IMR-90 (cell line): ENCODE measurements at regions not wholly inside any gene's neighbourhood (a gene's known extent, or its start where the extent isn't known, plus 50 kb on each side); places are given as distances from the start of the nearest gene placed in this dataset.

ENCODE experiments used
- ATAC-seq: fragments of 200-7000 bp; cut with Tn5 transposase; 2 replicates; pipeline ENCODE4 v1.9.1; 2020; ENCODE audit warnings: low read depth, mild to moderate bottlenecking, moderate library complexity
- BruUV-seq: library from RNA; stranded (reverse); fragments of 400-500 nt; replicated peaks from 2 replicates; lab custom pipeline; 2021; lab: Mats Ljungman, UMichigan
- CTCF ChIA-PET: fragments of 300-600 bp; formaldehyde crosslinking; extraction: SDS; loops from one replicate; lab custom pipeline; 2021; ENCODE audit warnings: antibody characterized with exemption; lab: Yijun Ruan, JAX
- POLR2A ChIA-PET: fragments of 300-600 bp; sonication (Branson Sonifier 250); formaldehyde crosslinking; loops from one replicate; lab custom pipeline; 2022; ENCODE audit warnings: antibody characterized with exemption; ENCODE audit not compliant: unreplicated experiment; lab: Charles Lee
- DNase-seq: peaks from one replicate; pipeline ENCODE4 v3.0.0; 2013
- H2AFZ ChIP-seq: replicated peaks from 2 replicates; pipeline ENCODE3; 2013; ENCODE audit warnings: low read length, mild to moderate bottlenecking; ENCODE audit not compliant: poor library complexity
- H2AK5ac ChIP-seq: 2 replicates; pipeline ENCODE4 v1.6.1; 2013; ENCODE audit warnings: low read depth, low read length, inconsistent platforms
- H2AK9ac ChIP-seq: replicated peaks from 2 replicates; pipeline ENCODE3; 2013; ENCODE audit warnings: mild to moderate bottlenecking, low read depth, low read length, moderate library complexity; ENCODE audit not compliant: poor library complexity
- H2BK120ac ChIP-seq: 2 replicates; pipeline ENCODE4 v1.6.1; 2013; ENCODE audit warnings: low read depth, low read length, inconsistent platforms
- H2BK15ac ChIP-seq: 3 replicates; pipeline ENCODE4 v1.6.1; 2013; ENCODE audit warnings: low read depth, low read length, inconsistent platforms
- H2BK20ac ChIP-seq: 2 replicates; pipeline ENCODE4 v1.6.1; 2013; ENCODE audit warnings: low read depth, mild to moderate bottlenecking, inconsistent platforms, low read length, moderate library complexity
- H2BK5ac ChIP-seq: 2 replicates; pipeline ENCODE4 v1.6.1; 2013; ENCODE audit warnings: mild to moderate bottlenecking, low read depth, low read length, inconsistent platforms; ENCODE audit not compliant: poor library complexity, severe bottlenecking
- H3K14ac ChIP-seq: replicated peaks from 2 replicates; pipeline ENCODE4 v1.6.1; 2013; ENCODE audit warnings: low read depth, low read length, inconsistent platforms
- H3K18ac ChIP-seq: 2 replicates; pipeline ENCODE4 v1.6.1; 2013; ENCODE audit warnings: low read depth, low read length, control low read depth
- H3K23ac ChIP-seq: 2 replicates; pipeline ENCODE4 v1.6.1; 2013; ENCODE audit warnings: low read depth, low read length, inconsistent platforms
- H3K27ac ChIP-seq: 2 replicates; pipeline ENCODE4 v1.5.1; 2013; ENCODE audit warnings: mild to moderate bottlenecking, control low read depth, low read length; ENCODE audit not compliant: insufficient read depth
- H3K27me3 ChIP-seq: 2 replicates; pipeline ENCODE4 v1.6.1; 2013; ENCODE audit warnings: low read length; ENCODE audit not compliant: control insufficient read depth, insufficient read depth
- H3K36me3 ChIP-seq: 2 replicates; pipeline ENCODE4 v1.6.1; 2013; ENCODE audit warnings: low read length, mixed read lengths; ENCODE audit not compliant: control insufficient read depth, insufficient read depth
- H3K4ac ChIP-seq: 2 replicates; pipeline ENCODE4 v1.6.1; 2013; ENCODE audit warnings: low read depth, low read length, inconsistent platforms
- H3K4me1 ChIP-seq: 2 replicates; pipeline ENCODE4 v1.6.1; 2013; ENCODE audit warnings: low read length, mixed read lengths; ENCODE audit not compliant: control insufficient read depth, insufficient read depth
- H3K4me2 ChIP-seq: 2 replicates; pipeline ENCODE4 v1.6.1; 2013; ENCODE audit warnings: low read depth, mild to moderate bottlenecking, control low read depth, low read length, moderate library complexity
- H3K4me3 ChIP-seq: 2 replicates; pipeline ENCODE4 v1.5.1; 2013; ENCODE audit warnings: low read depth, mild to moderate bottlenecking, control low read depth, low read length, moderate library complexity; ENCODE audit not compliant: insufficient read depth
- H3K56ac ChIP-seq: 2 replicates; pipeline ENCODE4 v1.6.1; 2013; ENCODE audit warnings: low read length, inconsistent platforms; ENCODE audit not compliant: insufficient read depth; ENCODE audit errors: extremely low read depth
- H3K79me1 ChIP-seq, 2 experiments: 2 replicates each; pipeline ENCODE4 v1.6.1; 2013; ENCODE audit warnings: low read length in 2 of 2, inconsistent platforms in 1 of 2, low read depth in 1 of 2
- H3K9ac ChIP-seq: 2 replicates; pipeline ENCODE4 v1.6.1; 2013; ENCODE audit warnings: low read depth, low read length, control low read depth
- H3K9me1 ChIP-seq: 2 replicates; pipeline ENCODE4 v1.6.1; 2013; ENCODE audit warnings: low read length, inconsistent platforms; ENCODE audit not compliant: insufficient read depth
- H3K9me3 ChIP-seq: 2 replicates; pipeline ENCODE4 v1.6.1; 2013; ENCODE audit warnings: low read length; ENCODE audit not compliant: control insufficient read depth, insufficient read depth
- H4K20me1 ChIP-seq: 2 replicates; pipeline ENCODE4 v1.6.1; 2013; ENCODE audit warnings: low read length, inconsistent platforms; ENCODE audit not compliant: insufficient read depth
- H4K5ac ChIP-seq: 2 replicates; pipeline ENCODE4 v1.6.1; 2013; ENCODE audit warnings: mild to moderate bottlenecking, low read depth, low read length, control low read depth
- H4K8ac ChIP-seq, 2 experiments: 2 replicates each; pipeline ENCODE4 v1.6.1; 2013; ENCODE audit warnings: low read depth in 2 of 2, low read length in 2 of 2, control low read depth in 1 of 2, inconsistent platforms in 1 of 2
- H4K91ac ChIP-seq: 2 replicates; pipeline ENCODE4 v1.6.1; 2013; ENCODE audit warnings: low read depth, low read length, inconsistent platforms; ENCODE audit not compliant: insufficient read depth
- BHLHE40 ChIP-seq: fragments of 150-350 bp; IDR thresholded peaks from 2 replicates; pipeline ENCODE4 v1.6.1; 2016; ENCODE audit warnings: mild to moderate bottlenecking, low read depth, low read length
- CEBPB ChIP-seq: IDR thresholded peaks from 2 replicates; pipeline ENCODE4 v1.6.1; 2012; ENCODE audit warnings: low read depth, low read length, improper control_type of control experiment
- CHD1 ChIP-seq: IDR thresholded peaks from 2 replicates; pipeline ENCODE4 v1.6.1; 2012; ENCODE audit warnings: low read depth, low read length, improper control_type of control experiment
- CTCF ChIP-seq: conservative IDR thresholded peaks from 2 replicates; pipeline ENCODE4 v1.5.1; 2012; ENCODE audit warnings: mild to moderate bottlenecking, low read depth, low read length, improper control_type of control experiment
- ELK1 ChIP-seq: fragments of 150-350 bp; IDR thresholded peaks from 2 replicates; pipeline ENCODE4 v1.6.1; 2016; ENCODE audit warnings: low read depth, mild to moderate bottlenecking, low read length, moderate library complexity, borderline replicate concordance
- FOS ChIP-seq: fragments of 150-350 bp; IDR thresholded peaks from 2 replicates; pipeline ENCODE4 v1.6.1; 2016; ENCODE audit warnings: low read depth, low read length
- MAFK ChIP-seq: IDR thresholded peaks from 2 replicates; pipeline ENCODE4 v1.6.1; 2012; ENCODE audit warnings: low read depth, low read length, improper control_type of control experiment
- MAZ ChIP-seq: IDR thresholded peaks from 2 replicates; pipeline ENCODE4 v1.6.1; 2012; ENCODE audit warnings: low read depth, mild to moderate bottlenecking, low read length, improper control_type of control experiment, moderate library complexity, borderline replicate concordance
- MXI1 ChIP-seq: IDR thresholded peaks from 2 replicates; pipeline ENCODE4 v1.6.1; 2012; ENCODE audit warnings: low read depth, mild to moderate bottlenecking, low read length, moderate library complexity, borderline replicate concordance
- NFE2L2 ChIP-seq: fragments of 150-350 bp; IDR thresholded peaks from 2 replicates; pipeline ENCODE4 v1.6.1; 2016; ENCODE audit warnings: low read depth, mild to moderate bottlenecking, low read length
- POLR2A ChIP-seq: IDR thresholded peaks from 2 replicates; pipeline ENCODE4 v1.6.1; 2012; ENCODE audit warnings: mild to moderate bottlenecking, low read depth, low read length
- RAD21 ChIP-seq: IDR thresholded peaks from 2 replicates; pipeline ENCODE4 v1.6.1; 2012; ENCODE audit warnings: low read length, improper control_type of control experiment
- RCOR1 ChIP-seq: IDR thresholded peaks from 2 replicates; pipeline ENCODE4 v1.6.1; 2012; ENCODE audit warnings: mild to moderate bottlenecking, low read length, improper control_type of control experiment; ENCODE audit not compliant: insufficient replicate concordance
- RFX5 ChIP-seq: IDR thresholded peaks from 2 replicates; pipeline ENCODE4 v1.8.0; 2012; ENCODE audit warnings: low read depth, mild to moderate bottlenecking, low read length, moderate library complexity
- SMC3 ChIP-seq: fragments of 150-350 bp; IDR thresholded peaks from 2 replicates; pipeline ENCODE4 v1.6.1; 2016; ENCODE audit warnings: low read depth, mild to moderate bottlenecking, antibody characterized with exemption, low read length, moderate library complexity
- USF2 ChIP-seq: fragments of 150-350 bp; IDR thresholded peaks from 2 replicates; pipeline ENCODE4 v1.6.1; 2017; ENCODE audit warnings: mild to moderate bottlenecking, antibody characterized with exemption, low read length, low read depth
- WGBS, 2 experiments: methylation state at CpG; one replicate each; pipeline versions ENCODE4 v1.1.5 to v1.1.7; 2013; ENCODE audit warnings: missing lambda C conversion rate in 2 of 2; ENCODE audit not compliant: insufficient read length in 1 of 2; ENCODE audit errors: extremely low coverage in 2 of 2; 5-methylcytosine and 5-hydroxymethylcytosine counted together
- dilution Hi-C: fragments of 300-500 bp; cut with HindIII; formaldehyde crosslinking; loops from one replicate; pipeline ENCODE4 v1.14.3; 2018; ENCODE audit warnings: low sequenced_read_pairs; ENCODE audit not compliant: unreplicated experiment
- in situ Hi-C: fragments of 300-500 bp; cut with MboI; formaldehyde crosslinking; loops from 3 replicates; pipeline ENCODE4 v1.14.3; 2019; ENCODE audit warnings: low sequenced_read_pairs, inconsistent platforms, mixed read lengths
- intact Hi-C: fragments of 100-400 bp; cut with micrococcal nuclease; formaldehyde crosslinking; loops from 2 replicates; pipeline ENCODE4 v1.10.0; 2022

- no peak overlapping the region for H2AK5ac ChIP-seq
- no peak overlapping the region for H2AFZ ChIP-seq
- H2BK15ac ChIP-seq: no peak overlapping the region
- no peaks in the 10 kb centered on the region for H4K20me1 ChIP-seq
- H3K56ac ChIP-seq: no peak overlapping the region
- no peak overlapping the region for H3K18ac ChIP-seq
- no peak overlapping the region for H3K4ac ChIP-seq
- no TSS peak for BruUV-seq
- no peak overlapping the region for H2BK5ac ChIP-seq
- no peak overlapping the region for H2BK20ac ChIP-seq
- no peak overlapping the region for H3K9ac ChIP-seq
- intact Hi-C loops: no loop called here
- H4K5ac ChIP-seq: no peak overlapping the region
- H3K27ac ChIP-seq: no peak overlapping the region
- DNase-seq: no peak
- in situ Hi-C loops: no loop called here
- no peak overlapping the region for H3K4me2 ChIP-seq
- no peak overlapping the region for H3K23ac ChIP-seq
- dilution Hi-C loops: no loop called here
- H3K36me3 ChIP-seq: no peaks in the 10 kb centered on the region
- H3K4me1 ChIP-seq: peaks cover 5% of the 10 kb centered on the region
- no CpG with 5 or more reads among the region's 3 CpGs for WGBS, 2 experiments
- H3K79me1 ChIP-seq: no peaks in the 10 kb centered on the region
- no peak overlapping the region for H3K14ac ChIP-seq
- no peak overlapping the region for H2BK120ac ChIP-seq
- no peak overlapping the region for H4K91ac ChIP-seq
- no peaks in the 10 kb centered on the region for H3K9me1 ChIP-seq
- TF ChIP-seq FOS (no peak), CHD1 (no peak), ELK1 (no peak), BHLHE40 (no peak), USF2 (no peak), MAZ (no peak), CTCF (no peak), POLR2A (no peak), RAD21 (no peak), MAFK (no peak), CEBPB (no peak), NFE2L2 (no peak), SMC3 (no peak), RCOR1 (no peak), MXI1 (no peak), RFX5 (no peak)
- no peak overlapping the region for H3K4me3 ChIP-seq
- no peak overlapping the region for H4K8ac ChIP-seq
- H3K9me3 ChIP-seq: no peaks in the 10 kb centered on the region
- ChIA-PET POLR2A (no interaction called here), CTCF (no interaction called here)
- no peak overlapping the region for H2AK9ac ChIP-seq
- ATAC-seq: no peak
- no peaks in the 10 kb centered on the region; the same call in 1 of the 2 replicates for H3K27me3 ChIP-seq
Observed at GRCh38 chr9:78572266-78572665, 275.3 kb downstream of the PSAT1 start.
